Nephron (organoid): ENCODE measurements at regions not wholly inside any gene's neighbourhood (a gene's known extent, or its start where the extent isn't known, plus 50 kb on each side); places are given as distances from the start of the nearest gene placed in this dataset.

Source experiments
- H3K27ac Mint-ChIP-seq, 3 experiments: 2 replicates each; pipeline ENCODE4 v1.8.0; 2020; ENCODE audit warnings: mixed read lengths in 3 of 3, mild to moderate bottlenecking in 2 of 3, moderate library complexity in 1 of 3
- H3K27me3 Mint-ChIP-seq: 2 replicates; pipeline ENCODE4 v1.8.0; 2021; ENCODE audit warnings: low read depth, mild to moderate bottlenecking, moderate library complexity, mixed read lengths
- H3K36me3 Mint-ChIP-seq: 2 replicates; pipeline ENCODE4 v1.8.0; 2020; ENCODE audit warnings: low read depth, mixed read lengths
- H3K4me1 Mint-ChIP-seq: 2 replicates; pipeline ENCODE4 v1.8.0; 2020; ENCODE audit warnings: mixed read lengths
- H3K4me3 Mint-ChIP-seq, 3 experiments: 2 replicates each; pipeline ENCODE4 v1.8.0; 2020; ENCODE audit warnings: mild to moderate bottlenecking in 3 of 3, mixed read lengths in 3 of 3, moderate library complexity in 2 of 3
- H3K9me3 Mint-ChIP-seq: 2 replicates; pipeline ENCODE4 v1.8.0; 2020; ENCODE audit warnings: mixed read lengths
- TF ChIP-seq, protein P1 (sequence below), 3 experiments: fragments of 200-600 bp; sonication (generic); IDR thresholded peaks; one replicate each; pipeline ENCODE4 v1.5.0; 2021; ENCODE audit warnings: antibody characterized with exemption in 3 of 3; ENCODE audit not compliant: unreplicated experiment in 3 of 3

- no peaks in the 10 kb centered on the region for H3K4me1 Mint-ChIP-seq
- no peaks in the 10 kb centered on the region for H3K9me3 Mint-ChIP-seq
- TF ChIP-seq, protein P1, sequence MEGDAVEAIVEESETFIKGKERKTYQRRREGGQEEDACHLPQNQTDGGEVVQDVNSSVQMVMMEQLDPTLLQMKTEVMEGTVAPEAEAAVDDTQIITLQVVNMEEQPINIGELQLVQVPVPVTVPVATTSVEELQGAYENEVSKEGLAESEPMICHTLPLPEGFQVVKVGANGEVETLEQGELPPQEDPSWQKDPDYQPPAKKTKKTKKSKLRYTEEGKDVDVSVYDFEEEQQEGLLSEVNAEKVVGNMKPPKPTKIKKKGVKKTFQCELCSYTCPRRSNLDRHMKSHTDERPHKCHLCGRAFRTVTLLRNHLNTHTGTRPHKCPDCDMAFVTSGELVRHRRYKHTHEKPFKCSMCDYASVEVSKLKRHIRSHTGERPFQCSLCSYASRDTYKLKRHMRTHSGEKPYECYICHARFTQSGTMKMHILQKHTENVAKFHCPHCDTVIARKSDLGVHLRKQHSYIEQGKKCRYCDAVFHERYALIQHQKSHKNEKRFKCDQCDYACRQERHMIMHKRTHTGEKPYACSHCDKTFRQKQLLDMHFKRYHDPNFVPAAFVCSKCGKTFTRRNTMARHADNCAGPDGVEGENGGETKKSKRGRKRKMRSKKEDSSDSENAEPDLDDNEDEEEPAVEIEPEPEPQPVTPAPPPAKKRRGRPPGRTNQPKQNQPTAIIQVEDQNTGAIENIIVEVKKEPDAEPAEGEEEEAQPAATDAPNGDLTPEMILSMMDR (IDR thresholded peaks at IDR 0.05; ENCODE audit: unreplicated experiment in 3 of 3) = no peak
- H3K4me3 Mint-ChIP-seq = no peak overlapping the region
- H3K27ac Mint-ChIP-seq = no peak overlapping the region
- H3K27me3 Mint-ChIP-seq = no peaks in the 10 kb centered on the region
- H3K36me3 Mint-ChIP-seq = no peaks in the 10 kb centered on the region
These were observed 1258.1 kb downstream of the EFNA5 start for GRCh38 chr5:106412606-106413005.

- Mint-ChIP-seq H3K27ac (no peak overlapping the region), H3K36me3 (no peaks in the 10 kb centered on the region), H3K9me3 (no peaks in the 10 kb centered on the region), H3K27me3 (no peaks in the 10 kb centered on the region), H3K4me3 (no peak overlapping the region), H3K4me1 (no peaks in the 10 kb centered on the region)
- TF ChIP-seq, protein P1 (IDR thresholded peaks at IDR 0.05; ENCODE audit: unreplicated experiment in 3 of 3) = no peak
These were observed 1262.2 kb downstream of the EFNA5 start for GRCh38 chr5:106408570-106408969.

DNA sequence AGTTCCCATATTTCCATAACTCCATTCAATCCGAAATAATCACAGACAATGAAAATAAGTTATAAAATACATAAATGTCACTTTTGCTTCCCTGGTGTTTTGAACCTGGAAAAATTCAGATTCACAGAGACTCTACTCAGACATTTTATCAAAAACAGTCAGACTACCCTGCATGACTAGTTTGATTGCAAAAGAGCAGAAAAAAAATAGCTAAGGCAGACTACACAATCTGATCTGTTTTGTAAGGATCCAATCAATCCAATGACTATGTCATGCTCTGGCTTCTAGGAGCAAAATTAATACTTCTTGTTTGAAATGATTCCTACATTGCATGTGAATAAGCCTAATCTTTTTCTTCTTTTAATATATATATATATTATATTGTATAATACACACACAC lies 1262.6 kb downstream of the EFNA5 start:
- TF ChIP-seq, protein P1 (IDR thresholded peaks at IDR 0.05; ENCODE audit: unreplicated experiment in 3 of 3) = no peak
- H3K4me3 Mint-ChIP-seq = no peak overlapping the region

GRCh38 chr5:106401561-106401960 lies 1269.2 kb downstream of the EFNA5 start:
- Mint-ChIP-seq H3K27ac (no peak overlapping the region), H3K9me3 (no peaks in the 10 kb centered on the region), H3K4me3 (no peak overlapping the region), H3K27me3 (no peaks in the 10 kb centered on the region), H3K36me3 (no peaks in the 10 kb centered on the region), H3K4me1 (no peaks in the 10 kb centered on the region)
- TF ChIP-seq, protein P1 (IDR thresholded peaks at IDR 0.05; ENCODE audit: unreplicated experiment in 3 of 3) = no peak

More for the DNA sequence above, 1262.6 kb downstream of the EFNA5 start:
- H3K4me1 Mint-ChIP-seq = no peaks in the 10 kb centered on the region
- no peaks in the 10 kb centered on the region for H3K9me3 Mint-ChIP-seq
- H3K36me3 Mint-ChIP-seq = no peaks in the 10 kb centered on the region
- H3K27ac Mint-ChIP-seq = no peak overlapping the region
- no peaks in the 10 kb centered on the region for H3K27me3 Mint-ChIP-seq

DNA sequence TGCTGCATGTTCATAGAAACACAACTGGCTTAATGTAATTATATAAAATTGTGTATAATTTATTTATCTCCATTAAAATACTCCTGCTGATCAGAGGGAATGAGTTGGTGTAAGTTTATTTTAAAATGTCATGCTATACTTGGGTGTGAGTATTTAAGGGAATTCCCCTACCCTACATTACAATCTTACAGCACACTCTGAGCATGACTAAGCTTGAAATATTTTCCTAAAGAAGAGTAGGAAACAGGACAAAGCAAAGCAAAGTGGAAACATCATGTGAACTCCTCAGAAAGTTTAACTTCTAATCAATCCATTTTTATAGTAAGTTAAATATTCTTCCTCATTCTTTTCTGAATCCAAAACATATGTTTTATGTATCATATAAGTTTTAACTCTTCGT lies 1271.3 kb downstream of the EFNA5 start:
- H3K4me3 Mint-ChIP-seq = no peak overlapping the region
- no peaks in the 10 kb centered on the region for H3K36me3 Mint-ChIP-seq
- no peak overlapping the region for H3K27ac Mint-ChIP-seq
- H3K9me3 Mint-ChIP-seq = no peaks in the 10 kb centered on the region
- H3K27me3 Mint-ChIP-seq = no peaks in the 10 kb centered on the region
- TF ChIP-seq, protein P1 (IDR thresholded peaks at IDR 0.05; ENCODE audit: unreplicated experiment in 3 of 3) = no peak
- no peaks in the 10 kb centered on the region for H3K4me1 Mint-ChIP-seq

- Mint-ChIP-seq H3K27me3 (no peaks in the 10 kb centered on the region), H3K4me3 (no peak overlapping the region), H3K9me3 (no peaks in the 10 kb centered on the region), H3K36me3 (no peaks in the 10 kb centered on the region), H3K4me1 (no peaks in the 10 kb centered on the region), H3K27ac (no peak overlapping the region)
- TF ChIP-seq, protein P1 (IDR thresholded peaks at IDR 0.05; ENCODE audit: unreplicated experiment in 3 of 3) = no peak
These were observed 1273.0 kb downstream of the EFNA5 start for GRCh38 chr5:106397700-106398099.
